Testis (tissue), 2 donors: ENCODE measurements at regions not wholly inside any gene's neighbourhood (a gene's known extent, or its start where the extent isn't known, plus 50 kb on each side); places are given as distances from the start of the nearest gene placed in this dataset.

ENCODE experiments used
- DNase-seq: peaks from one replicate; pipeline ENCODE4 v3.0.0-alpha.2; 2019
- H3K27ac ChIP-seq, 2 donors: fragments of 200-600 bp; sonication (generic); one replicate each; pipeline ENCODE4 v1.5.1; 2019
- H3K27me3 ChIP-seq: fragments of 200-600 bp; sonication (generic); one replicate; pipeline ENCODE4 v1.5.1; 2019
- H3K36me3 ChIP-seq: fragments of 200-600 bp; sonication (generic); one replicate; pipeline ENCODE4 v1.5.1; 2017; ENCODE audit warnings: low read depth; ENCODE audit errors: missing control alignments
- H3K4me1 ChIP-seq: fragments of 200-600 bp; sonication (generic); one replicate; pipeline ENCODE4 v1.5.1; 2019
- H3K4me3 ChIP-seq, 2 donors: fragments of 200-600 bp; sonication (generic); one replicate each; pipeline ENCODE4 v1.5.1; 2017 to 2019
- H3K9me3 ChIP-seq: fragments of 200-600 bp; sonication (generic); one replicate; pipeline ENCODE4 v1.5.1; 2017
- POLR2A ChIP-seq: fragments of 450-650 bp; IDR thresholded peaks from one replicate; pipeline ENCODE4 v1.6.1; 2017; ENCODE audit warnings: antibody characterized with exemption, mild to moderate bottlenecking, moderate library complexity
- WGBS, 2 donors: methylation state at CpG; one replicate each; pipeline ENCODE4 v1.1.5; 2018; 5-methylcytosine and 5-hydroxymethylcytosine counted together
- intact Hi-C: fragments of 100-400 bp; cut with DNase I; formaldehyde crosslinking; loops from one replicate; pipeline ENCODE4 v1.15.1; 2023; ENCODE audit warnings: low total_unique reads
- TF ChIP-seq, protein P1 (sequence below), 3 experiments: fragments of 450-650 bp in 2 of 3; fragments of 200-600 bp in 1 of 3; sonication (generic) in 1 of 3; IDR thresholded peaks; one replicate each; pipeline ENCODE4 v1.5.1; 2016 to 2019; ENCODE audit warnings: antibody characterized with exemption in 3 of 3, mild to moderate bottlenecking in 2 of 3, moderate library complexity in 1 of 3

GRCh38 chr3:95254758-95255157, 1191.9 kb downstream of the NSUN3 start:
- no peaks in the 10 kb centered on the region for H3K36me3 ChIP-seq
- H3K27ac ChIP-seq = no peak overlapping the region
- no peak for DNase-seq
- 54 to 75% methylated on average over 6 of the region's 6 CpGs for WGBS, 2 donors
- H3K9me3 ChIP-seq = no peaks in the 10 kb centered on the region
- intact Hi-C loops = no loop called here
- no peaks in the 10 kb centered on the region for H3K27me3 ChIP-seq
- no peaks in the 10 kb centered on the region for H3K4me1 ChIP-seq
- no peak overlapping the region for H3K4me3 ChIP-seq
- no peak for TF ChIP-seq POLR2A
- TF ChIP-seq, protein P1, sequence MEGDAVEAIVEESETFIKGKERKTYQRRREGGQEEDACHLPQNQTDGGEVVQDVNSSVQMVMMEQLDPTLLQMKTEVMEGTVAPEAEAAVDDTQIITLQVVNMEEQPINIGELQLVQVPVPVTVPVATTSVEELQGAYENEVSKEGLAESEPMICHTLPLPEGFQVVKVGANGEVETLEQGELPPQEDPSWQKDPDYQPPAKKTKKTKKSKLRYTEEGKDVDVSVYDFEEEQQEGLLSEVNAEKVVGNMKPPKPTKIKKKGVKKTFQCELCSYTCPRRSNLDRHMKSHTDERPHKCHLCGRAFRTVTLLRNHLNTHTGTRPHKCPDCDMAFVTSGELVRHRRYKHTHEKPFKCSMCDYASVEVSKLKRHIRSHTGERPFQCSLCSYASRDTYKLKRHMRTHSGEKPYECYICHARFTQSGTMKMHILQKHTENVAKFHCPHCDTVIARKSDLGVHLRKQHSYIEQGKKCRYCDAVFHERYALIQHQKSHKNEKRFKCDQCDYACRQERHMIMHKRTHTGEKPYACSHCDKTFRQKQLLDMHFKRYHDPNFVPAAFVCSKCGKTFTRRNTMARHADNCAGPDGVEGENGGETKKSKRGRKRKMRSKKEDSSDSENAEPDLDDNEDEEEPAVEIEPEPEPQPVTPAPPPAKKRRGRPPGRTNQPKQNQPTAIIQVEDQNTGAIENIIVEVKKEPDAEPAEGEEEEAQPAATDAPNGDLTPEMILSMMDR (IDR thresholded peaks at IDR 0.05) = no peak

DNA sequence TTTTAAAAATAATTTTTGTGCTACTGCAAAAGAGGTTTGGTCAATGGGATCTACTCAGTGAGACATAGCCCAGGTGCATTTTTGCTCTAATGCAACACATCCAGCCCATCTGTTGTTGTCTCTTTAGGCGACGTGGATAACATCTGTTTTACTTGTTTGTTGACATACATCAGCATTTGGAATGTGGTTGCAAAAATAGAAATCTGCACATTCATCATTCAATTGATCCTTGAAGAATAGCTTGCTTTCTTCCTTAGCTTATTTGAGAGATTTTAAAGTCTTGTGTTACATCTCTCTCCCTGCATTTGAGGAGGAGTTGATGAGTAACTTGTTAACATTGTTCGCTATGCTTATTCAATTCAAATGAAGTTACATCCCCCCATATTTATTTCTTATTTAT, 1202.3 kb downstream of the NSUN3 start:
- H3K27me3 ChIP-seq = no peaks in the 10 kb centered on the region
- 59 to 74% methylated on average over 3 of the region's 3 CpGs for WGBS, 2 donors
- TF ChIP-seq, protein P1 (IDR thresholded peaks at IDR 0.05) = no peak
- TF ChIP-seq POLR2A = no peak
- no peaks in the 10 kb centered on the region for H3K9me3 ChIP-seq
- DNase-seq = no peak
- H3K27ac ChIP-seq = no peak overlapping the region
- H3K4me1 ChIP-seq = no peaks in the 10 kb centered on the region
- H3K36me3 ChIP-seq = no peaks in the 10 kb centered on the region
- intact Hi-C loops = no loop called here
- no peak overlapping the region for H3K4me3 ChIP-seq

DNA sequence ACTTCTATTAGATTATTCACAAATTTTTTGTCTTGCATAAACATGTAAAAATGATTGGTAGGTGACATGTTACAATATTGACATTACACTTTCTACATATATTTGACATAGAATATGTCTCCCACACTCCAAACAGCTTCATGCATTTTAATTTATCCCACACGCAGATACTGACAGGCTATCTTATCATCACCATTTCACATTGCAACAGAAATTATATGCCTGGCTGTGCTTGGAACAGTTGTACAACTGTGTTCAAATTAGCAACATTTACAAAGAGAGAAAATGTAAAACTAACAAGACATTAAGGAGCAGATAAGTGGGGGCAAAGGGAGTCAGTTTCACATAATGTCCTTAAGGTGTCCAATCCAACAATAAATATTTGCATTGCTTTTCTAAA, 1208.5 kb downstream of the NSUN3 start:
- intact Hi-C loops = no loop called here
- Histone ChIP-seq H3K27ac (no peak overlapping the region), H3K27me3 (no peaks in the 10 kb centered on the region), H3K4me1 (no peaks in the 10 kb centered on the region), H3K9me3 (no peaks in the 10 kb centered on the region), H3K4me3 (no peak overlapping the region), H3K36me3 (no peaks in the 10 kb centered on the region)
- WGBS, 2 donors = 39 to 49% methylated on average over 1 of the region's 1 CpG
- DNase-seq = no peak
- TF ChIP-seq POLR2A = no peak
- TF ChIP-seq, protein P1 (IDR thresholded peaks at IDR 0.05) = no peak

- 85 to 94% methylated on average over 3 of the region's 3 CpGs for WGBS, 2 donors
Measured at GRCh38 chr3:95272166-95272565, 1209.3 kb downstream of the NSUN3 start.

DNA sequence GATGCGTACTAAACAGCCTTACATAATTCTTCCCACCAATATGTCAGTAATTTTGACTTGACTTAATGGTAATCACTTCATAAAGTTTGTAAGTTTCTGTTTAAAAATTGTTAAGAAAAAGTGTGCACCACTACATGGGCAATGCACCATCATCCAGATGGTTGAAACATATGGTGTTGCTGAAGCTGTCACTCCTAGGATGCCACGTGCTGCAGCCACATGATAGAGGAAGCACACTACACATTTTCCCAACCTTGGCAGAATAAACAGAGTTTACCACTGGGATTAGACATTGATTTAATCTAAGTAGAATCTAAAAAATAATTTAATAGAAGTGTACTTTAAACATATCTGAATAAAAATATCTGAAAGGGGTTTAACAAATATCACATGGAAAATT, 1209.9 kb downstream of the NSUN3 start:
- H3K4me3 ChIP-seq = no peak overlapping the region
- no peaks in the 10 kb centered on the region for H3K4me1 ChIP-seq
- intact Hi-C loops = no loop called here
- TF ChIP-seq, protein P1 (IDR thresholded peaks at IDR 0.05) = no peak
- no peak for TF ChIP-seq POLR2A
- DNase-seq = no peak
- WGBS, 2 donors = 85 to 92% methylated on average over 2 of the region's 2 CpGs
- no peaks in the 10 kb centered on the region for H3K36me3 ChIP-seq
- no peak overlapping the region for H3K27ac ChIP-seq
- no peaks in the 10 kb centered on the region for H3K27me3 ChIP-seq
- H3K9me3 ChIP-seq = no peaks in the 10 kb centered on the region

More at GRCh38 chr3:95272166-95272565, 1209.3 kb downstream of the NSUN3 start:
- Histone ChIP-seq H3K27ac (no peak overlapping the region), H3K4me3 (no peak overlapping the region), H3K27me3 (no peaks in the 10 kb centered on the region), H3K9me3 (no peaks in the 10 kb centered on the region), H3K36me3 (no peaks in the 10 kb centered on the region), H3K4me1 (no peaks in the 10 kb centered on the region)
- intact Hi-C loops = no loop called here
- no peak for DNase-seq
- no peak for TF ChIP-seq POLR2A
- TF ChIP-seq, protein P1 (IDR thresholded peaks at IDR 0.05) = no peak
